ENCODE measurements at regions not wholly inside any gene's neighbourhood (a gene's known extent, or its start where the extent isn't known, plus 50 kb on each side); places are given as distances from the start of the nearest gene placed in this dataset.
A peak's percentile ranks its signal among the peaks of the same experiment; 100 is the strongest.
"Not testable (repeated sequence)": the region's sequence is repeated elsewhere in the genome, so short reads cannot be mapped to it uniquely, and the experiment has no call there.

DNA sequence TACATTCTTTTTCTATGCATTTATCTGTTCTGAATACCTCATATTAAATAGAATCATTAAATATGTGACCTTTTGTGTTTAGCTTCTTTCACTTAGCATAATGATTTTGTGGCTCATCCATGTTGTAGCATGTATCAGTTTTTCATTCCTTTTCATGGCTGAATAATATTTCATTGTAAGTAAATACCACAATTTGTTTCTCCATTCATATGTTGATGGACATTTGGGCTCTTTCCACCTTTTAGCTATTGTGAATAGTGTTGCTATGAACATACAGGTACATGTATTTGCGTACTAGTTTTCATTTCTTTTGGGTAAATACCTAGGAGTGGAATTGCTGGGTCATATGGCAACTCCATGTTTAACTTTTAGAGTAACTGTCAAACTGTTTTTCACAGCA lies 85.1 kb downstream of the GNL3L start:
- DNase-seq, result no peak

DNA sequence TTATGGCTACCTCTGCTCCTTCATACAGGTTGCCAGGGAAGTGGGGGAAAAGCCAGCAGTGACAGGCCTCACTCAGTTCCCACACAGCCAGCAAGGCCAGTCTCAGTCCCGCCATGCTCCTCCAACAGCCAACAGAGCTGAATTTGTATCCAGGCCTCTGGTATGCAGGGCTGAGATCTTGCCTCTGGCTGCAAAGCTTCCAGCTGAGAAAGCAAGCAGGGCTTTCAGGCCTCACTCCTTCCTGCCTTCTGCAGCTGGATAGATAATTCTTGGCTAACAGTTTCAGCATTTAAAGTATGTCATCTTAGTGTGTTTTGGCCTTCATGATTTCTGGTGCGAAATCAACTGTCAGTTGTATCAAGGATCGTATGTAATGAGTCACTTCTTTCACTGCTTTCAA lies 103.6 kb downstream of the GNL3L start:
- DNase-seq, result no peak

DNA sequence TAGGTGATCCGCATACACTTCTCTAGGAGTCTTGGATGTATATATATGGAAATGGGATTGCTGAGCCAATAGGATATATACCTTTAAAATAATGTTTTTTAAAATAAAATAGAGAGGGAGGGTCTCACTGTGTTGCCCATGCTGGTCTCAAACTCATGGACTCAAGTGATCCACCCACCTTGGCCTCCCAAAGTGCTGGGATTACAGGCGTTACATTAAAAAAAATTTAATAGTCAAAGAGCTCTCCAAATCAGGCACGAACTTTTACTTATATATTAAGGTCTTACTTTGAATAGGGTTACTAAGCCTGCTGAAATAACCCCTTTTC lies 109.0 kb downstream of the GNL3L start:
- no peak for DNase-seq

DNA sequence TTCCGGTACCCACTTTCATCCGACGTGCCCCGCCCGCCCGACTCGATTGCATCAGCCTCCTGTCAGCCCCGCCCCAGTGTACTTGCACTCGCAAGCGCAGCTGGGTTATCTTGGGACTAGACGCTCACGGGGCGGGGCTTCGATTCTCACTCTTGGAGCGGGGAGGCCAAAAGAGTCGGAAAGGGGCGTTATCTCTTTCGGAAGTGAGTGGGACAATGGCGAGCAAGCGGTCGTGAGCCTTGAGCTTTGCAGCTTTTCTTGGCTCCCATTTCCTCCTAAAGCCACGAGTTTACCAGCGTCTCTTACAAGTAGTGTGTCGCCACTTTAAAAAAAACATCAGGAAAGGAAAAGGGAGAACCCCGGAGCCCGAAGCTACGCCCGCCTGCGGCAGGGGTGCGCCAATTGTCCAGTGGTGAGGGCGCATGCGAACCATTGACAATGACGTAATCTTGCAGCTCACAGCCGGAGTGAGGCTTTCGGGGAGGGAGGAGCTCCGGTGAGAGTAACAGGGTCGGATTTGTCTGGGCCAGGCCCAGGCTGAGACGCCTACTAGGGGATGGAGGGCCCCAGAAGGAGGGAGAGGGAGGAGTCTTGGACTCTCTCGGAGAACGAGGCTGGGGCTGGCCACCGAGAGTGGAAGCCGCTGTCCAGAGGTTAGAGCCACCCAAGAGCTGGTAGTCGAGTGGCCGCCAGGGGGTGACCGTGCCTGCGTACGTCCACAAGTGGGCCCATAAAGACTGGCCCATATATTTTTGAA lies 109.5 kb downstream of the GNL3L start:
- peak; percentile 94 for DNase-seq

DNA sequence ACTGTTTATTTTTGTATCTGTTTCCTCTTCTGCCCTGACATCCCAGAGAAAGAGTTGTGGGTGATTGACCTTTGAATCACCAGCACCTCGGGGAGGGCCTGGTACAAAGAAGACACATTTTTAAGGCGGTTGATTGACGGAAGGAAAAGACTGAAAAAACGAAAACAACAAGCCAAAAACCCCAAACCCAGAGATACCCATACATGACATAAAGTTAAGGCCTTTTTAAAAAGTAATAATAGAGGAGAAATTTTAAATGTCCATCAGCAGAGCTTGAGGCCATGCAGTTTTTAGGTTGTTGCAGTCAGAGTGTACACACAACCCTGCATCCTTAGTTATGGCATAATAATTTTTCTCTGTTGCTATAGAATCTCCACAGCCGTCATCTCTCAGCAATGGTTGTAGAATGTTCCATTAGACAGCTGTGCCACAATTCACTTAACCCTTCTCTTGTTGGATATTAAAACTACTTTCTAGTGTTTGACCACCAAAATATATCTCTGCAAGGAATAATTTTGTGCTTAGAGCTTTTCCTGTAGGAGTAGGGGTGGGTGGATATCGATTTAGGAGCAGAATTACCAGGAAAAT lies 110.2 kb downstream of the GNL3L start:
- no peak for DNase-seq

DNA sequence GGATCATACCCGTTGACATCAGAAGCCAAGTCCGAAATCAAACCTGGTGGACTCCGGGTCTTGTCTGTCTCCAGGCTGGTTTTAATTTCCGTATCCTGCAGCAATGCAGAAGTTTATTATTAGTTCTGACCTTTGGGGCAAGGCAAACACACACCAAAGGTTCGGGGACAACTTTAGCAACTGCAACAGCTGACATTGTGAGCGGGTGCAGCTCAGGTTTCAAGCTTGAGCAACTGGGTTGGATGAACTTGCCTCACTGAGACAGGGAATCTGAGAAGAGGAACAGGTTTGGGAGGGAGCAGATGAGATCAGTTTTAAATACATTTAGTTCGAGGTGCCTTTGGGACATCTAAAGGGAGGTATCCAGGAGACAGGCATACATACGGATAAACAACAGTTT lies 110.7 kb downstream of the GNL3L start:
- no peak for DNase-seq

DNA sequence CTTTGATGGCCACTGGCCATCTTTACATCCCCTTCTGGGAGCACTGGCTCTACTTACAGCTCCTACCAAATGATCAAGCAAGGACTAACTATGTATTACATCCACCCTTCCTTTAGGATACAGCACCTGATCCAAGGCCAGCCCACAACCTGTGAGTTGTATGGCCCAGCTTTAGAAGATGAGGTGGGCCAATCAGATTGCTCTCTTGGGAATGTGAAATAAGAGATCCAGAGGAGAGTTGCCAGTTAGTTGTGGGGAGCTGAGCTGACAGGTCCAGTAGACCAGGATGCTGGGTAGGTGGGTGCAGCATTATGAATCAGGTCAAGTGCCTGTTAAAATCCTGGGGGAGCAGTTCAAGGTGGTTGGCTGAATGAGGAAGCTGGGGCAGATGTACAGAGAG lies 111.5 kb downstream of the GNL3L start:
- no peak for DNase-seq

DNA sequence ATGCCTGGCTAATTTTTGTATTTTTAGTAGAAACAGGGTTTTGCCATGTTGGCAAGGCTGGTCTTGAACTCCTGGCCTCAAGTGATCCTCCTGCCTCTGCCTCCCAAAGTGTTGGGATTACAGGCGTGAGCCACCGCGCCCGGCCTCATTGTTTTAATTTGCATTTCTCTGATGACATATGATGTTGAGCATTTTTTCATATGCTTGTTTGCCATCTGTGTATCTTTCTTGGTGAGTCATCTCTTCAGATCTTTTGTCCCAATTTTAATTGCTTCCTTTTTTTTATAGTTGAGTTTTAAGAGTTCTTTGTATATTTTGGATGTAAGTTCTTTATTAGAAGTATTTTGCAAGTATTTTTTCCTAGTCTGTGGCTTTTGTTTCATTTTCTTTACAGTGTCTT lies 117.6 kb downstream of the GNL3L start:
- not testable (repeated sequence) for DNase-seq

DNA sequence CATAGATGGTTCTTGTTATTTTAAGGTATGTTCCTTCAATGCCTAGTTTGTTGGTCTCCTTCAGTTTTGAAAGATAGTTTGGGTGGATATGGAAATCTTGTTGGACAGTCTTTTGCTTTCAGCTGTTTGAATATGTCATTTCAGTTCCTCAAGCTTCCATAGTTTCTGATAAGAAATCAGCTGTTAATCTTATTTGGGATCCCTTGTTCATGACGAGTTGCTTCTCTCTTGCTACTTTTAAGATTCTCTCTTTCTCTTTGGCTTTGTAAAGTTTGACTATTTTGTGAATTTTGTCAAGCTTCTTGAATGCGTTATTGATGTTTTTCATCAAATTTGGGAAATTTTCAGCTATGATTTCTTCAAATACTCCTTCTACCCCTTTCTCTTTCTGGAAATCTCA lies 129.5 kb downstream of the GNL3L start:
- no peak for DNase-seq

DNA sequence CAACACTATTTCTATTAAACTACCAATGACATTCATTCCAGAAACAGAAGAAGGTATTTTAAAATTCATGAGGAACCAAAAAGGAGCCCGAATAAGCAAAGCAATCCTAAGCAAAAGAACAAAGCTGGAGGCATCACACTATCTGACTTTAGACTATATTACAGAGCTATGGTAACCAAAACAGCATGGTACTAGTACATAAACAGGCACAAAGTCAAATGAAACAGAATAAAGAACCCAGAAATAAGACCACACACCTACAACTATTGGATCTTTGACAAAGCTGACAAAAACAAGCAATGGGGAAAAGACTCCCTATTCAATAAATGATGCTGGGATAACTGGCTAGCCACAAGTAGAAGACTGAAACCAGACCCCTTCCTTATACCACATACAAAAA lies 122.3 kb downstream of the ITIH6 start:
- DNase-seq, result no peak

DNA sequence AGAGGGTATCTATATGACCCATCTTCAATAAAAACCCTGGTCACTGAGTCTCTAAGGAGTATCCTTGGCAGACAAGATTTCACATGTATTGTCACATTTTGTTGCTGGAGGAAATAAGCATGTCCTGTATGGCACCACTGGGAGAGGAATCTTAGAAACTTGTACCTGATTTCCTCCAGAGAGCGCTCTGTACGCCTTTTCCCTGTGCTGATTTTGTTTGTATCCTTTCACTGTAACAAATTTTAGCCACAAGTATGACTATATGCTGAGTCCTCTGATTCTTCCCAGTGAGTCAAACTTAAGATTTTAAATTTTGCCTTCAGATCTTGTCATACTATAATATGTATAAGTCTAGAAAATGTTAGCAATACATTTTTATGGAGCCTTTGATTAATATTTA lies 102.8 kb downstream of the ITIH6 start:
- DNase-seq, result no peak

DNA sequence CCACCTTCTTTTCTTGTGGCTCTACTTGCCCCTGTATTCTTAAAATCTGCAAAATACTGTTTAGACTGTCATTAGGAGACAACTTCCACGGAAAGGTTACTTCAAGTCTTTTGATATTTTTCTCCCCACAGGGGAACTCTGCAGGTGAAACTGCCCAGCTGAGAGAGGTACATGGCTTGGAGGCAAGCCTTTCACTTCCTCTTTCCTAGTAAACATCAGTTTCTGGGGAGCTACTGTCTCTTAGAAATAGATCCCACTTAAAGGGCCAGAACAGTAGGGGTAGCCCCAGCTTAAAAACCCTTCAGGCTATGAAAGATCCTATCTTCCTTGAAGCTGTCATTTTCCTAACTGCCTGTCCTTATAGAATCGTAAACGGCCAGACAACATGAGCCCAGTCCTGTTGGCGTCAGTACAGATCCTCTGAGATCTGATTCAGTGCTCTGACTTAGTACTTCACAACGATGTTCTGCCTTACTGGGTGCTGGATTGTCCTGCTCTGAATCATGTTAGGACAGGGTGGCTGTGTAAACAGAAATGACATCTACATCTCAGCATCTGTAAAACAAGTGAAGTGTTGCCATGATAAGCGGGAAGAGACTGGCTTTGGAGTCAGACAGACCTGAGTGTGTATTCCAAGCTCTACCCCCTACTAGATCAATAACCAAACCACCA lies 102.1 kb downstream of the ITIH6 start:
- no peak for DNase-seq
